ENCODE measurements at regions not wholly inside any gene's neighbourhood (a gene's known extent, or its start where the extent isn't known, plus 50 kb on each side); places are given as distances from the start of the nearest gene placed in this dataset.
A peak's percentile ranks its signal among the peaks of the same experiment; 100 is the strongest.
"Not testable (repeated sequence)": the region's sequence is repeated elsewhere in the genome, so short reads cannot be mapped to it uniquely, and the experiment has no call there.

DNA sequence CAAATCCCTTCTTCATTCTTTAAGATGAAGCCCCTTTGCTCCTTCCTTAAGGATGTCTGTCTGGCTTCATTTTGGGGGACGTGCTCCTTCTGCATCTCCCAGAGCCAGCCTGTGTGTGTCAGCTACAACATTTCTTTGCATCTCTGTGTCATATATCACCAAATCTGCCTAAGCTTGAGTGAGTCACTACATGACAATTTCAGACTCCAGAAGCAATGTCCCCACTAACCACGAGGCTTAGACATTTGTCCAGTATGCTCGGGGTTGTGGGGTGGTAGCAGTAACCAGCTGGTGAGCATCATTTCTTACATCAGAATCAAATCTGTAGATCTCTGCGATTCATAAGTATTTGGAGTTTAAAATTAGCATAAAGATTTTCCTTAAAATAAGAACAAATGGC, 54.1 kb upstream of the USP14 start:
- H3K36me3 ChIP-seq (replicated peaks in 1 of 2) = not testable (repeated sequence)
- WGBS, 4 donors = 56 to 66% (median 63%) methylated on average over 3 to 4 of the region's 4 CpGs

DNA sequence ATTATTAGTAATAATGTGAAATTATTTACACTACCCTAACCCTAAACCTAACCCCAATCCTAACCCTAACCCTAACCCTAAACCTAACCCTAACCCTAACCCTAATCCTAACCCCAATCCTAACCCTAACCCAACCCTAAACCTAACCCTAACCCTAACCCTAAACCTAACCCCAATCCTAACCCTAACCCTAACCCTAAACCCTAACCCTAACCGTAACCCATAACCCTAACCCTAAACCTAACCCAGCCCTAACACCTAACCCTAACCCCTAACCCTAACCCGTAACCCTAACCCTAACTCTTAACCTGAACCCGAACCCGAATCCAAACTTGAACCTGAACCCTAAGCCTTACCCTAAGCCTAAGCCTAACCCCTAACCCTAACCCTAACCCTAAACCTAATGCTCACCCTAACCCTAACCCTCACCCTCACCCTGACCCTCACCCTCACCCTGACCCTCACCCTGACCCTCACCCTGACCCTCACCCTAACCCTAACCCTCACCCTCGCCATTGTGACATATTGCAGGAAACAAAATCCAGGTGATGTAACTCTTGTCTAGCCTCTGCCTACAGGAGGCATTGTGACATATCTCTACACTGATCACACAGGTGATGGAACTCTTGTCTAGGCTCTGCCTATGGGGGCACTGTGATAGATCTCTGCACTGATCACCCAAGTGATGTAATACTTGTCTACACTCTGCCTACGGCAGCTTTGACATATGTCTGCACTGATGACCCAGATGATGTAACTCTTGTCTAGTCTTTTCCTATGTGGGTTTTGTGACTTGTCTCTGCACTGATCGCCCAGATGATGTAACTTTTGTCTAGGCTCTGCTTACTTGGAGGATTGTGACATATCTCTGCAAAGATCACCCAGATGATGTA, 53.0 kb upstream of the USP14 start:
- intact Hi-C loops (cut with DNase I) = not testable (repeated sequence)

More for the DNA sequence above, 54.1 kb upstream of the USP14 start:
- H3K4me3 ChIP-seq; DNase-seq; H3K4me1 ChIP-seq (replicated peaks in 1 of 2); H3K9me3 ChIP-seq (replicated peaks in 1 of 3); intact Hi-C loops (cut with DNase I); H3K27ac ChIP-seq; H3K27me3 ChIP-seq: not testable (repeated sequence)

DNA sequence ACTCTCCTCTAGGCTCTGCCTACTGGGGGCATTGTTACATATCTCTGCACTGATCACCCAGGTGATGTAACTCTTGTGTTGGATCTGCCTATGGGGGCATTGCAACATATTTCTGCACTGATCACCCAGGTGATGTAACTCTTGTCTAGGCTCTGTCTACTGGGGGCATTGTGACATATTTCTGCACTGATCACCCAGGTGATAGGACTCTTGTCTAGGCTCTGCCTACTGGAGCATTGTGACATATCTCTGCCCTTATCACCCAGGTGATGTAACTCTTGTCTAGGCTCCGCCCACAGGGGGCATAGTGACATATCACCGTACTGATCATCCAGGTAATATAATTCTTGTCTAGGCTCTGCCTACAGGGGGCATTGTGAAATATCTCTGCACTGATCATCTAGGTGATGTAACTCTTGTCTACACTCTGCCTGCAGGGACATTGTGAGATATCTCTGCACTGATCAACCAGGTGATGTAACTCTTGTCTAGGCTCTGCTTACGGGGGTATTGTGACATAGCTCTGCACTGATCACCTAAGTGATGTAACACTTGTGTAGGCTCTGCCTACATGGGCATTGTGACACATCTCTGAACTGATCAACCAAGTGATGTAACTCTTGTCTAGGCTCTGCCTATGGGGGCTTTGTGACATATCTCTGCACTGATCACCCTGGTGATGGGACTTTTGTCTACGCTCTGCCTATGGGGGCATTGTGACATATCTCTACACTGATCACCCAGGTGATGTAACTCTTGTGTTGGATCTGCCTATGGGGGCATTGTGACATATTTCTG, 52.1 kb upstream of the USP14 start:
- H3K27ac ChIP-seq; H3K4me3 ChIP-seq; H3K36me3 ChIP-seq (replicated peaks in 1 of 2); H3K27me3 ChIP-seq; intact Hi-C loops (cut with DNase I); H3K9me3 ChIP-seq (replicated peaks in 1 of 3); H3K4me1 ChIP-seq (replicated peaks in 1 of 2); DNase-seq: not testable (repeated sequence)
- WGBS, 4 donors = 54 to 76% (median 68%) methylated on average over 3 to 4 of the region's 4 CpGs

More for the DNA sequence above, 53.0 kb upstream of the USP14 start:
- not testable (repeated sequence) for H3K27me3 ChIP-seq; H3K4me3 ChIP-seq; H3K4me1 ChIP-seq (replicated peaks in 1 of 2); H3K36me3 ChIP-seq (replicated peaks in 1 of 2); DNase-seq; H3K9me3 ChIP-seq (replicated peaks in 1 of 3); H3K27ac ChIP-seq
- 79 to 85% (median 81%) methylated on average over 7 of the region's 7 CpGs for WGBS, 4 donors

DNA sequence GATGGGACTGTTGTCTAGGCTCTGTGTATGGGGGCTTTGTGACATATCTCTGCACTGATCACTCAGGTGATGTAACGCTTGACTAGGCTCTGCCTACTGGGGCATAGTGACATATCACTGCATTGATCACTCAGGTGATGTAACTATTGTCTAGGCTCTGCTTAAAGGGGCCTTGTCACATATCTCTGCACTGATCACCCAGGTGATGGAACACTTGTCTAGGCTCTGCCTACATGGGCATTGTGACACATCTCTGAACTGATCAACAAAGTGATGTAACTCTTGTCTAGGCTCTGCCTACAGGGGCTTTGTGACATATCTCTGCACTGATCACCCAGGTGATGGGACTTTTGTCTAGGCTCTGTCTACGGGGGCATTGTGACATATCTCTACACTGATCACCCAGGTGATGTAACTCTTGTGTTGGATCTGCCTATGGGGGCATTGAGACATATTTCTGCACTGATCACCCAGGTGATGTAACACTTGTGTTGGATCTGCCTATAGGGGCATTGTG, 51.4 kb upstream of the USP14 start:
- intact Hi-C loops (cut with DNase I); H3K9me3 ChIP-seq (replicated peaks in 1 of 3); H3K36me3 ChIP-seq (replicated peaks in 1 of 2); H3K4me1 ChIP-seq (replicated peaks in 1 of 2); H3K27ac ChIP-seq; H3K27me3 ChIP-seq; H3K4me3 ChIP-seq: not testable (repeated sequence)
- DNase-seq = peak in 1 of 7 donors; percentile 26
- 33 to 55% (median 52%) methylated on average over 2 of the region's 2 CpGs for WGBS, 4 donors

DNA sequence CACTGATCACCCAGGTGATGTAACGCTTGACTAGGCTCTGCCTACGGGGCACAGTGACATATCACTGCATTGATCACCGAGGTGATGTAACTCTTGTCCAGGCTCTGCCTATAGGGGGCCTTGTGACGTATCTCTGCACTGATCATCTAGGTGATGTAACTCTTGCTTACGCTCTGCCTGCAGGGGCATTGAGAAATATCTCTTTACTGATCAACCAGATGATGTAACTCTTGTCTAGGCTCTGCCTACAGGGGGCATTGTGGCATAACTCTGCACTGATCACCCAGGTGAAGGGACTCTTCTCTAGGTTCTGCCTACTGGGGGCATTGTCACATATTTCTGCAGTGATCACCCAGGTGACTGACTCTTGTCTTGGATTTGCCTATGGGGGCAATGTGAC, 50.9 kb upstream of the USP14 start:
- H3K4me1 ChIP-seq (replicated peaks in 1 of 2); H3K36me3 ChIP-seq (replicated peaks in 1 of 2); H3K4me3 ChIP-seq; intact Hi-C loops (cut with DNase I); H3K27ac ChIP-seq; H3K9me3 ChIP-seq (replicated peaks in 1 of 3); DNase-seq; H3K27me3 ChIP-seq: not testable (repeated sequence)
- 53 to 61% (median 58%) methylated on average over 5 of the region's 5 CpGs for WGBS, 4 donors

DNA sequence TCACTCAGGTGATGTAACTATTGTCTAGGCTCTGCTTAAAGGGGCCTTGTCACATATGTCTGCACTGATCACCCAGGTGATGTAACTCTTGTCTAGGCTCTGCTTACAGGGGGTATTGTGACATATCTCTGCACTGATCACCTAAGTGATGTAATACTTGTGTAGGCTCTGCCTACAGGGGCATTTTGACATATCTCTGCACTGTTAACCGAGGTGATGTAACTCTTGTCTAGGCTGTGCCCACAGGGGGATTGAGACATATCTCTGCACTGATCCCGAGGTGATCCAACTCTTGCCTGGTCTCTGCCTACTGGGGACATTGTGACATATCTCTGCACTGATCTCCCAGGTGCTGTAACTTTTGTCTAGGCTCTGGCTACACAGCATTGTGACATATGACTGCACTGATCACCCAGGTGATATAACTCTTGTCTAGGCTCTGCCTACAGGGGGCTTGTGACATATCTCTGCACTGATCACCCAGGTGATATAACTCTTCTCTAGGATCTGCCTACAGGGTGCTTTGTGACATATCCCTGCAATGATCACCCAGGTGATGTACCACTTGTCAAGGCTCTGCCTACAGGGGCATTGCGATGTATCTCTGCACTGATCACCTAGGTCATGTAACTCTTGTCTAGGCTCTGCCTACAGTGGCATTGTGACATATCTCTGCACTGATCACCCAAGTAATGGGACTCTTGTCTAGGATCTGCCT, 50.3 kb upstream of the USP14 start:
- WGBS, 4 donors = 35 to 53% (median 46%) methylated on average over 1 to 3 of the region's 3 CpGs
- DNase-seq; H3K9me3 ChIP-seq (replicated peaks in 1 of 3); H3K4me1 ChIP-seq (replicated peaks in 1 of 2); H3K27me3 ChIP-seq; H3K36me3 ChIP-seq (replicated peaks in 1 of 2); H3K27ac ChIP-seq; H3K4me3 ChIP-seq; intact Hi-C loops (cut with DNase I): not testable (repeated sequence)

All from adrenal gland (tissue), 9 donors.